Jurkat, Clone E6-1 (cell line): ENCODE measurements at regions not wholly inside any gene's neighbourhood (a gene's known extent, or its start where the extent isn't known, plus 50 kb on each side); places are given as distances from the start of the nearest gene placed in this dataset.
"Not testable (repeated sequence)": the region's sequence is repeated elsewhere in the genome, so short reads cannot be mapped to it uniquely, and the experiment has no call there.

Experiments
- DNase-seq: peaks from one replicate; pipeline ENCODE4 v3.0.0-alpha.2; 2011; ENCODE audit warnings: low read depth, low spot score
- H3K4me3 ChIP-seq: 2 replicates; pipeline ENCODE4 v1.5.1; 2011; ENCODE audit warnings: mild to moderate bottlenecking, low read length, control low read depth, moderate library complexity

DNA sequence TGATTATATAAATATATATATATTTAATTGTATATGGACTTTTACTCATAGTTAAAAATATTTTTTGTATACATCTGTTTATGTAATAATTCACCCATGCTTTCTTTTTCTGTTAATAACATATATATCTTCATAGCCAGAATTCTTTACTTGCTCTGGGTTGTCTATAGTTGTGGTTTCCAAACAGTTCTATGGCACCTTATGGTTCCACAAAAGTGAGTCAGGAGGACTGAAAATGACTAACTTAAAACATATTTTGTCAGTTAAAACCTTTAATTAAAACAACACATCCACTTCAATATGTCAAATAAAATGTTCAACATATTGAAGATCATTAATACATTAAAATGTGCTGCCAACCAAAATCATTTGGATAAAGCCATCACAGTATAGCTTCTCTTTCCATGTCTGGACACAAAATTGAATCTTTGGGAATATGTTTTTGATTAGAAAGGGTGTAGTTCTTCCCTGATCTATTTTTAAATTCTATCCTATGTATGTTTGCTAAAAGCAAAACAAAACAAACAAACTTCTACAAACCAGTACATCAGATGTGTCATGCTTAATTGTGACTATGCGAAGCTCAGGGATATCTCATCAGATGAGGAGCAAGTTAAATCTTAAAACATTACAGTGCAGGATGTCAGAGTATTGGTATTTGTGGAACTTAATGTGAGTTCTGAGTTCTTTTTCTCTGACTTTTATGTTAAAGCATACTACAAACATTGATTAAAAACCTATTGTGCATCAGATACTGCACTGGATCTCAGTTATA lies 1488.4 kb upstream of the TENM4 start:
- H3K4me3 ChIP-seq = no peak overlapping the region
- no peak for DNase-seq

DNA sequence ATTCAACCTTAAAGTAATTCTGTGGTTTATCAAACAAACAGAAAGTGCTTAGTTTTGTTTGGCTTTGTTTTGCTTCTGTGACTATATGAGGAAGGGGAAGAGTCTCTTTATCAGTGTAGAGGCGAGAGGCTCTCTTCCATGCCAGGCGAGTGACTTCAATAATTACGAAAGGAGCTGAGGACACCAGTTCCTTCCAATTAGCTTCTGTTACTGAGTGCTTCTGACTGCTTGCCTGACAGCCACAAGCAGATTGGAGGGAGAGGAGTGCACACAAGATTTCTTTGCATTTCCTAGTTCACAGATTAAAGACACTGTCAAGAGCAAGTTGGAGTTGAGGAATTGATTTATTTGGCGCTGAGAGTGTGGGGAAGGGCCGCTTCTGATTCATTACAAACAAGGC lies 1484.5 kb upstream of the TENM4 start:
- DNase-seq = no peak
- no peak overlapping the region for H3K4me3 ChIP-seq

- not testable (repeated sequence) for H3K4me3 ChIP-seq, DNase-seq
These were observed 1480.5 kb upstream of the TENM4 start for GRCh38 chr11:80921310-80921709.

GRCh38 chr11:80916173-80916798 lies 1475.5 kb upstream of the TENM4 start:
- no peak for DNase-seq
- no peak overlapping the region for H3K4me3 ChIP-seq

DNA sequence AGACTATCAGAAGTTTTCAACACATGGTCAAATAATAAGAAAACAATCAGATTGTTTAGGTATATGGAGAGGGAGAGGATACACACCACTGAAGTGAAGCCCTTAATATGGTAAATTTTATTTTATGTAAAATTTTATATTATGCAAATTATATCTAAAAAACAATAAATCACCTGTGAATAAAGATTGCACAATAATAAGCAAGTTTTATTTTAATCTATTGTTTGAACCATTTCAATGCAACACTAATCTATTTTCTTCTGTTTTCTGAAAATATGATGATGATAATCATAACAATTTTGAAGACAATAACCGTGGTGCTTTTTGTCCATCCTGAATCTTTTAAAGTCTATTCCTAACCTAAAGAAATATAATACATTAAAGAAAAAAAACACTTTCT lies 1473.5 kb upstream of the TENM4 start:
- DNase-seq = no peak

GRCh38 chr11:80911666-80912065 lies 1470.8 kb upstream of the TENM4 start:
- no peak for DNase-seq
- H3K4me3 ChIP-seq = no peak overlapping the region

More for the DNA sequence above, 1473.5 kb upstream of the TENM4 start:
- H3K4me3 ChIP-seq = no peak overlapping the region

GRCh38 chr11:80900265-80900664 lies 1459.4 kb upstream of the TENM4 start:
- DNase-seq = no peak
- no peak overlapping the region for H3K4me3 ChIP-seq

- no peak overlapping the region for H3K4me3 ChIP-seq
These were observed 1458.6 kb upstream of the TENM4 start for GRCh38 chr11:80899381-80899780.

DNA sequence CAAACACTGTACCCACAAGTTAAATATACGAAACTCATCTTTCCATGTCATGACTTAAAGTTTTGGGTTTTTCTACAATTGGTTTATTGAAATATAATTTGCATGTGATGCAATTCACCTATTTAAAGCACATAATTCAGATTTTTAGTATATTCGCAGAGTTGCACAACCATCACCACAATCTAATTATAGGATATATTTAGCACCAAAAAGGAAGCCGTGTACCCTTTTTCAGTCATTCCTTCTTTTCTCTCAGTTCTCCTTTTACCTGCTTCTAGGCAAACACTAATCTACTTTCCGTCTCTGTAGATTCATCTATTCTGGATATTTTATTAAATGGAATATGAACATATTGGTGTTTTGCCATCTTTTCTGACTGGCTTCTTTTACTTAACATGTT lies 1458.1 kb upstream of the TENM4 start:
- DNase-seq = no peak
- no peak overlapping the region for H3K4me3 ChIP-seq

More at GRCh38 chr11:80899381-80899780, 1458.6 kb upstream of the TENM4 start:
- DNase-seq = no peak

DNA sequence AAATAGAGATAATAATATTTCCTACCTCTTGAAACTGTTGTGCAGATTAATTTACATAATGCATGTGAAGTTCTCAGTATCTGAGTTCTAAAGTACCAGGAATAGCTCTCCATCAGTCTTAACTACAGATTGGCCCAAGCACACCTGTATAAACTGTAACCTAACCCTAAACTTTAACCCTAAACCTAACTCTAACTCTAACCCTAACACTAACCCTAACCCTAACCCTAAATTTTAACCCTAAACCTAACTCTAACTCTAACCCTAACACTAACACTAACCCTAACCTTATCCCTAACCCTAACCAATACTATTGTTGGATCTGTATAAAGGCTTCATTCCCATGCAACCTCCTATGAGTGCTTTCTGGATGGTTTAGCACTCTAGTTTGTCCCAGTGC lies 1445.9 kb upstream of the TENM4 start:
- no peak for DNase-seq
- no peak overlapping the region for H3K4me3 ChIP-seq

DNA sequence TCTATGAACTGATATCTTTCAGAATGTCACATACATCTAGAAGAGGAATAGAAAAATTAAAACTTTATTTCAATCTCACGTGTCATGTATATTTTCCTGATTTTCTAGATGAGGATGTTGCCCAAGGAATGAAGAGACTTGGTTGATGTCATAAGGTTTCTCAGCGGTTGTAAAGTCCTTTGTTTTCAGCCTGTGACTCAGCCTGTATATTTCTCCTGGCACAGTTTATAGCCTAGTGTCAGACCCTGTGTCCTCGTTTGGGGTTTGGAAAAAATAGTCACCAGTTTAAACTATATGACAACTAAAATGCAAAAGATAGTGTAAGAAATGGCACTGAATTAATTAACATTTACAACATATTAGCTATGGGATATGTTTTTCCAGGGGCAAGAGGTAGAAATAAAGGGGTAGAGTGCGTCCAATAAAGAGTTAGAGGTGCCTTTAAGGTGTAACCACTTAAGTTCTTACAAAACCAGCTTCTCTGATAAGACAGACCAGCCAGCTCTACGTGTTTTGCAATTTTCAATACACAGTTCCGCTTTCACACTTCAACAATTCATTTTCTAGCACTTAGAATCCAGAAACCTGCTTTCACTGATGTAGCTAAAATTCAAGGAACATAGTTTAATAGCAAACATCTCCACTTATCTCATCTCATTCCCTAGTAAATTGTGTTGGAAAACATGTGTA lies 1432.6 kb upstream of the TENM4 start:
- H3K4me3 ChIP-seq = no peak overlapping the region
- no peak for DNase-seq

- DNase-seq = no peak
- H3K4me3 ChIP-seq = no peak overlapping the region
These were observed 1431.4 kb upstream of the TENM4 start for GRCh38 chr11:80872116-80872728.

DNA sequence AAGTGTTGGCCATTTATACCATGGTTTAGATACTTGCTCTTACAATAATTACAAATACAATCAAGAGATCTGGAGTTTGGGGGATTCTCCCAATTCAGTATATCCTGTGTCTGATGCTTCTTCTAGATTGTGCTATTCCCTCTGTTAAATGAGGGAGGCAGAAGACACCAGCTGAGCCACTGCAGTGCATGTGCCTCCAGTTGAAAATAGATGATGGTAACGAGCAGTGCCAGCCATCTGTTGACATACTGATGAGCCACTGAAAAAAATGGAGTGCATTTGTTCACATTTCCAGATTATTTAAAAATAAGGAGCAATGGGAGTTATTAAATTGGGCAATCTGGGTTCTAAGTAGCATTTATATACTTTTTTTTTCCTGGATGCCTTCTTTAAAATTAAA lies 1428.0 kb upstream of the TENM4 start:
- no peak for DNase-seq
- no peak overlapping the region for H3K4me3 ChIP-seq

- no peak for DNase-seq
- H3K4me3 ChIP-seq = no peak overlapping the region
These were observed 1421.2 kb upstream of the TENM4 start for GRCh38 chr11:80862011-80862410.

- DNase-seq = no peak
- H3K4me3 ChIP-seq = no peak overlapping the region
These were observed 1420.4 kb upstream of the TENM4 start for GRCh38 chr11:80861193-80861592.

DNA sequence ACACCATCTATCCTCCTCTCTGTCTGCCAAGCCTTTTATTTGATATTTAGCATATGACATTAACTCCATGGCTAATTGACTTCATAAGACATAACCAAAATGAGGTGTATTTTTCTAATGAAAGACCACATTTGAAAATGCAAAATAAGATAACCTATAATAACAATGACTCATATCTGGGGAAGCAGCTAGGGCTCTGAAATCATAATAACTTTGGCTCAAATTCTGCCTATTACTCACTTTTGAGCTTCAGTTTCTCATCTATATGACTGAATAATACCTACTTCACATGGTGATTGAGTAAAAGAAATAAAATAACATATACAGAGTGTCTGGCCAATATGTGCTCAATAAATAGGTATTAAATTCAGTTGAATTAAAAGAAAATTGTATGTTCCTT lies 1419.8 kb upstream of the TENM4 start:
- DNase-seq = no peak
- no peak overlapping the region for H3K4me3 ChIP-seq

DNA sequence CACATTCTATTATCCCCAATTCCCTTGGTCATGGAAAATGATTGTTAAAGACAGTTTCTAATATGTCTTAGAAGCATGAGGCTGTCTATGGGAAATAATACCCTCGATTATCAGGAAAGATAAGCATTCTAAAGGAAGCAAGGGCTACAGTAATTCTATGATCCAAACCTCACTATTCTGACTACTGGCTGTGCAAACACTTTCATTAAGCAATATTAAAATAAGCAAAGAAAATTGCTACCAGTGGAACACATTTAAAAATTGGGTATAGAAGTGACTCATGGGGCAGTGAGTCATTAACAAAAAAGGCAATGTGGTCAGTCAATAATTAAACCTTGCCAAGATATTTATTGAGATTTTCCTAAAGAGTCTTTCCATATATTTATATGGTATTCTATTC lies 1415.2 kb upstream of the TENM4 start:
- no peak for DNase-seq
- no peak overlapping the region for H3K4me3 ChIP-seq

- H3K4me3 ChIP-seq = no peak overlapping the region
- DNase-seq = no peak
These were observed 1414.6 kb upstream of the TENM4 start for GRCh38 chr11:80855426-80855825.

DNA sequence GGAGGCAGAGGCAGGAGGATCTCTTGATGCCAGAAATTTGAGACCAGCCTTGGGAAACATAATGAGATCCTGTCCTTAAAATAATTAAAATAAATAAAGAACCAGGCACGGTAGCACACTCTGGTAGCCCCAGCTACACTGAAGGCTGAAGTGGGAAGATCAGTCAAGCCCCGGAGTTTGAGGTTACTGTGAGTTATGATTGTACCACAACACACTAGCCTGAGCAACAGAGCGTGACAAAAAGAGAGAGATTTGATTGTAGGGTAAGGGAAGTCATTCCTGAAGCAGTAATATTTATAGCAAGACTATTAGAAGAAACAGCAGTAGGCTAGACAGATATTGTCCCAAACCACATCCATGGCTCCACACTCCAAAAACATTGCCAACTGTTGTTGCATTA lies 1408.4 kb upstream of the TENM4 start:
- H3K4me3 ChIP-seq = no peak overlapping the region
- DNase-seq = no peak

DNA sequence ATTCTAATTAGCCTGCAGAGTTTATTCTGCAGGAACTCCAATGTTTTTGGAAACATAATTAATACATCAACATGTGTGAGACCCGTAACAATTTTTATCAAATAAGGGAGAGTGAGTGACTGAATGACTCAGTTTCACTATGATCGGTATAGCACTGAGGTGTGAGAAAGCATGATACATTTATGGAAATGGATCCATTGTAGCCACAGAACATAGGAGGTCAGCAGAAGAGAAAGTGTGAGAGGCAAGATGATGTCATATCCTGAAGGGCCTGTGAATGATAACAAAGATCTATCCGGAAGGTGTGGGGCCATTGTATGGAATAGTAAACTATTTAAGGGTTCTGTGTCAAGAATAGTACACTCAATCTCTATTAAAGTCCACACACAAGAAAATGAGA lies 1406.1 kb upstream of the TENM4 start:
- no peak for DNase-seq
- no peak overlapping the region for H3K4me3 ChIP-seq
